Subcutaneous abdominal adipose tissue (tissue), 5 donors: ENCODE measurements at regions not wholly inside any gene's neighbourhood (a gene's known extent, or its start where the extent isn't known, plus 50 kb on each side); places are given as distances from the start of the nearest gene placed in this dataset.

Source experiments
- H3K27ac ChIP-seq: one replicate; pipeline ENCODE4 v1.7.0; 2013; ENCODE audit warnings: low read depth, mild to moderate bottlenecking, inconsistent platforms, low read length, moderate library complexity
- H3K27me3 ChIP-seq, 5 donors: one replicate each; pipeline ENCODE4 v1.7.0; 2013; ENCODE audit warnings: low read length in 5 of 5, inconsistent platforms in 1 of 5; ENCODE audit not compliant: control insufficient read depth in 5 of 5, insufficient read depth in 4 of 5
- H3K36me3 ChIP-seq, 5 donors: one replicate each; pipeline ENCODE4 v1.7.0; 2013; ENCODE audit warnings: low read length in 5 of 5; ENCODE audit not compliant: control insufficient read depth in 5 of 5, insufficient read depth in 5 of 5
- H3K4me1 ChIP-seq, 5 donors: one replicate each; pipeline ENCODE4 v1.7.0; 2013; ENCODE audit warnings: low read length in 5 of 5, mild to moderate bottlenecking in 3 of 5, moderate library complexity in 1 of 5; ENCODE audit not compliant: control insufficient read depth in 5 of 5, insufficient read depth in 5 of 5
- H3K4me3 ChIP-seq, 5 donors: one replicate each; pipeline ENCODE4 v1.7.0; 2013; ENCODE audit warnings: low read length in 5 of 5, low read depth in 1 of 5
- H3K9ac ChIP-seq, 5 donors: one replicate each; pipeline ENCODE4 v1.7.0; 2013; ENCODE audit warnings: low read length in 5 of 5, mild to moderate bottlenecking in 4 of 5, moderate library complexity in 3 of 5
- H3K9me3 ChIP-seq, 5 donors: one replicate each; pipeline ENCODE4 v1.7.0; 2013; ENCODE audit warnings: low read length in 5 of 5; ENCODE audit not compliant: control insufficient read depth in 5 of 5
- donor health status: healthy.
- donor health status: healthy.
- donor health status: healthy.
- donor health status: healthy.
- donor health status: healthy.

DNA sequence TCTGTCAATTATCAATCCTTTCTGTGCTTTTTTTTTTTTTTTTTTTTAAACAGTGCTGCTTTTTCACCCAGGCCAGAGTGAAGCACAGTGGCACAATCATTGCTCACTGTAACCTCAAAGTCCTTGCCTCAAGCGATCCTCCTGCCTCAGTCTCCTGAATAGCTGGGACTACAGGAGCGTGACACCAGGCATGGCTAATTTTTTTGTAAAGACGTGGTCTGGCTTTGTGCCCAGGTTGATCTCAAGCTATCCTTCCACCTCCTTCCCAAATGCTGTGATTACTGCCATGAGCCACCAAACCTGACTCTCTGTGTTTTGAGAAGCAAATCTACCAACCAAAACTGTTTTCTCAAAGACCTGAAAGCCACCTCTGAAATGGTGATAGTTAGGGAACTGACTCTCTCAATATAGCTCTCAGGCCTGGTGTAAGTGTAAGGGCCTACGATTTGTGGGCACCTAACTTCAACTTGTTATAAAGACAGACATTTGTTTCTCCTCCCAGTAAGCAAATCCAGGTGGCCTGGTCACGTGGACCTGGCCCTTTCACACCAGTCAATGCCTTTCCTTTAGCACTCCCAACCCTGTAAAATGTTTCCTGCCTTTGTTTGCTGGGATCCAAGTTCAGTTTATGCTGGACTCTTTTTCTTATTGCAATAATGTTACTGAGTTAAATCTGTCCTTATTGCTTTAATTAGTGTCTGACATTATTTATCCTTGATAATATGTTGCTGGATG, 2015.9 kb downstream of the PCDH7 start:
- H3K27me3 ChIP-seq = no peaks in the 10 kb centered on the region
- no peak overlapping the region for H3K27ac ChIP-seq
- no peaks in the 10 kb centered on the region for H3K4me1 ChIP-seq
- H3K9me3 ChIP-seq = no peaks in the 10 kb centered on the region
- no peak overlapping the region for H3K4me3 ChIP-seq
- H3K9ac ChIP-seq = no peak overlapping the region
- no peaks in the 10 kb centered on the region for H3K36me3 ChIP-seq

DNA sequence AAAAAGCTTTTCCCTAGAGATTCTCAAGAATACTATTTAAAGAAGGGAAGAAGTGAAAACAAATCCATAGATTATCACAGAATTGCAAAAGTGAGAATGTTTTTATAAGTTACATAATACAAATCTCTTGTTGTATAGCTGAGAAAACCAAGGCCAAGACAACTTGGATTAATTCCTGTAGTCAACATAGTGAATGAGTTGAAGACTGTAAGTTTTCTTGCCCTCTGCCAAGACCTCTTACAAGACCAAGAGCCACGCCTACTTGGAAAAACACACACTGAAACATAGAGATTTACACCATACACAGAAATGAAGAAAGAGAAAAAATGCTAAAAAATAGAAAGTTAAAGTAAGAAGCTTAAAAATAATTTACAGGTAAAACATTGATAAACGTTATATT, 2024.0 kb downstream of the PCDH7 start:
- Histone ChIP-seq H3K27me3 (no peaks in the 10 kb centered on the region), H3K4me1 (no peaks in the 10 kb centered on the region), H3K36me3 (no peaks in the 10 kb centered on the region), H3K4me3 (no peak overlapping the region), H3K9ac (no peak overlapping the region), H3K9me3 (peaks cover 0 to 5% (median 0%) of the 10 kb centered on the region in 5 donors), H3K27ac (no peak overlapping the region)

DNA sequence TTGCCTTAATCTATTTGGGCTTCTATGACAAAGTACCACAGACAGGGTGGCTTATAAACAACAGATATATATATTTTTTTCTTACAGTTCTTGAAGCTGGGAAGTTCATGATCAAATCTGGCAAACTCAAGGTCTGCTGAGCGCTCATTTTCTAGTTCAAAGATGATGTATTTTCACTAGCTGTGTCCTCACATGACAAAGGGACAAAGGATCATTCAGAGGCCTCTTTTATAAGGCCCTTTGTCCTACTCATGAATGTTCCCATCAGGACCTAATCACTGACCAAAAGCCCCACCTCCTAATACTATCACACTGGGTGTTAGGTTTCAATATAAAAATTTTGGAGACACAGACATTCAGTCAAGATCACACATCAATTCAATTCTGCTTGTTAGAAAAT, 2025.2 kb downstream of the PCDH7 start:
- Histone ChIP-seq H3K9me3 (peaks cover 0 to 5% (median 0%) of the 10 kb centered on the region in 5 donors), H3K36me3 (no peaks in the 10 kb centered on the region), H3K27me3 (no peaks in the 10 kb centered on the region), H3K9ac (no peak overlapping the region), H3K4me3 (no peak overlapping the region), H3K27ac (no peak overlapping the region), H3K4me1 (no peaks in the 10 kb centered on the region)

DNA sequence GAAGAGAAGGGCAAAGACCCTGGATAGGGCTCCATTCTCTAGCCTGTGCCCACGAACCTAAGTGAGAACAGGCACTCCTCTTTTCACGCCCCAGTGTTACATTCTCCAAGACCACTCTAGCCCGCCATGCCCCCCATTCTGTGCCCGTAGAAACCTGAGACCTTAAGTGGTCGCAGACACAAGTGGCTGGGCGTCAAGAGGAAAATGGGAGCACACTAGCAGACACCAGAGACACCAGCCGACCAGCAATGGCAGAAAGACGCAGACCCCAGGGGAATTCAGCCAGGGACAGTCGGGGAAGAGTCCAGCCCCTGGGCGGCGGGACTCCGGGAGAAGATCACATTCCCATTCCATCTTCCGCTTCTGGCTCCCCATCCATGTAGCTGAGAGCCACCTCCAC, 2027.9 kb downstream of the PCDH7 start:
- peaks cover 0 to 5% (median 0%) of the 10 kb centered on the region in 5 donors for H3K9me3 ChIP-seq
- no peaks in the 10 kb centered on the region for H3K36me3 ChIP-seq
- H3K4me1 ChIP-seq = no peaks in the 10 kb centered on the region
- H3K27ac ChIP-seq = no peak overlapping the region
- H3K4me3 ChIP-seq = no peak overlapping the region
- no peaks in the 10 kb centered on the region for H3K27me3 ChIP-seq
- no peak overlapping the region for H3K9ac ChIP-seq

DNA sequence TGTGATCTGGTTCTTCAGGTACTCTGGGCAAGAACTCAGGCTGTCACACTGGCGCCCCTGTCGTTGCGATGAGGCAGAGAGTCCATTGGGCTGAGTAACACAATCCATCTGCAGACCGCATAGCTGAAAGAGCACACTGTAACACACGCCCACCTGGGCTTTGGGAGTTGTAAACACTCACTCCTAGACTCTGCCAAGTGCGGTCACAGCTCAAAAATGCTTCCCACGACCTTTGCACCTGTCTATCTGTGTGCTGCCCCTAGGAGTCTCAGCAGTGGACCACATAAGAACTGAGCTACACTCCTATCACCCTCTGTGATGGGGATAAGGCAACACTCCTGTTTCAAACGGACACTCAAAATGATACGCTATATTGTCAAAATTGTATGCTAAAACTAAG, 2028.3 kb downstream of the PCDH7 start:
- Histone ChIP-seq H3K36me3 (no peaks in the 10 kb centered on the region), H3K27ac (no peak overlapping the region), H3K4me1 (no peaks in the 10 kb centered on the region), H3K9me3 (peaks cover 0 to 5% (median 0%) of the 10 kb centered on the region in 5 donors), H3K9ac (no peak overlapping the region), H3K4me3 (no peak overlapping the region), H3K27me3 (no peaks in the 10 kb centered on the region)

DNA sequence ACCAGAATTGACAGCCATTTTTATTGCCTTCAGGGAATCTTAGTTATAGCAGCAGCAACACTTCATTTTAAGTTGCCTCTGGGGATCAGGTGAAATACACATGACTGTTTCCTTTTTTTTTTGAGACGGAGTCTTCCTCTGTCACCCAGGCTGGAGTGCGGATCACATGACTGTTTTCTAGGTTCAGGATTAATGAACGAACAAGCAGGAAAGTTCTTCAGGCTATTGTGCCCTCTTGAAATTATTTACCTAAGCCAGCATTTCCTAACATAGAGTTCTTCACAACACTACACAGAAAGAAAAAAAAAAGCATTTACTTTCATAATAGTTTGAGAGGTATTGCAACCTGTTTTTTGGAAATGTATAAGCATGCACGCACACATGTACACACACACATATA, 2032.8 kb downstream of the PCDH7 start:
- no peaks in the 10 kb centered on the region for H3K36me3 ChIP-seq

DNA sequence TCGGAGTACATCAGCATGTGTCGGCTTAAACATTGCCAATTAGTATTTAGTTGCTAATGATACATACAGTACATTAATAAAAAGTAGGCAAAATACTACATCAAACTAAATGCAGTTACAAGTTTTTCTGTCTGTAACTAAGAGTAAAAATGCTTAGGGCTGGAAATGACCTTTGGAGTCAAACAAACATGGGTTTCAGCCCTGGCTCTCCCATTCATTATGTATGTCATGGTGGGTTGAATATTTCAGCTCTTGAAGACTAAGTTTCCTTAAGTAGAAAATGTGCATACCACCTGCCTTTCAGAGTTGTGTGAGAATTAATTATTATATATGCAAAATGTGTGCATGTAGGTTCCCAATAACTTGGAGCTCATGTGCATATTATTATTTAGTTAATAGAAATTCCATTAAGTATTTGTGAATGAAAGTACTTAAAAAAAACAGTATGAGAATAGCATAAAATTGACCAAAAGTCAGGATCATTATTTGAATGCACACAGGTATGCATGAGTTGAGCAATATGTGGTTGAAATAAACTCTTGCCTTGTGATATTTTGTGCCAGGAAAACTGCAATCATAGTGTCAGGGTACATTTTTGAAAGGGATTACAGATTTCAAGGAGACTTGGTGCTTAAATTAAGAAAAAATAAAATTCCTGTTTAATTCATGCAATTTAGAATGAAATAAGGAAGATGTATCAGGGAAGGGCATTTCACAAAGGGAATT, 2048.7 kb downstream of the PCDH7 start:
- no peaks in the 10 kb centered on the region for H3K9me3 ChIP-seq
- no peak overlapping the region for H3K4me3 ChIP-seq
- H3K9ac ChIP-seq = no peak overlapping the region
- H3K27ac ChIP-seq = no peak overlapping the region
- no peaks in the 10 kb centered on the region for H3K27me3 ChIP-seq
- H3K4me1 ChIP-seq = no peaks in the 10 kb centered on the region
- no peaks in the 10 kb centered on the region for H3K36me3 ChIP-seq

More for the DNA sequence above, 2032.8 kb downstream of the PCDH7 start:
- Histone ChIP-seq H3K27me3 (no peaks in the 10 kb centered on the region), H3K4me1 (no peaks in the 10 kb centered on the region), H3K4me3 (no peak overlapping the region), H3K9me3 (peaks cover 0 to 10% (median 0%) of the 10 kb centered on the region in 5 donors), H3K27ac (no peak overlapping the region), H3K9ac (no peak overlapping the region)

DNA sequence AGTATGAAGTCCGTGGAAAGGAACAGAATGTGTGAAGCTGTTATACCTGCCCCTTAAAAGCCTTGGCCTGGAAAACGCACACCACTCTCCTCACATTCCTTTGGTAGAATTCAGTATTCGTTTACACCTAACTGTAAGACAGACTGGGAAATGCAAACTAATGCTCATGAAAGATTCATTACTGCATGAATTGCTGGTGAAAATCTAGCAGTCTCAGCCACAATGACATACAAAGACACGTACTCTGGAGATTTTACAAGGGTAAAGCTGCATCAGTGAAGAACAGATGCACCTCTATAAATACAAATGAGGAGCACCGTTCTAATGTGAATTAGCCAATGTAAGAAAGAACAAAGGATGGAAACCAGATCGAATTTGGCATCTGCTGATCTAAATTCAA, 2051.3 kb downstream of the PCDH7 start:
- H3K27ac ChIP-seq = no peak overlapping the region
- no peaks in the 10 kb centered on the region for H3K9me3 ChIP-seq
- H3K36me3 ChIP-seq = no peaks in the 10 kb centered on the region
- H3K9ac ChIP-seq = no peak overlapping the region
- H3K4me3 ChIP-seq = no peak overlapping the region
- H3K27me3 ChIP-seq = no peaks in the 10 kb centered on the region
- no peaks in the 10 kb centered on the region for H3K4me1 ChIP-seq

DNA sequence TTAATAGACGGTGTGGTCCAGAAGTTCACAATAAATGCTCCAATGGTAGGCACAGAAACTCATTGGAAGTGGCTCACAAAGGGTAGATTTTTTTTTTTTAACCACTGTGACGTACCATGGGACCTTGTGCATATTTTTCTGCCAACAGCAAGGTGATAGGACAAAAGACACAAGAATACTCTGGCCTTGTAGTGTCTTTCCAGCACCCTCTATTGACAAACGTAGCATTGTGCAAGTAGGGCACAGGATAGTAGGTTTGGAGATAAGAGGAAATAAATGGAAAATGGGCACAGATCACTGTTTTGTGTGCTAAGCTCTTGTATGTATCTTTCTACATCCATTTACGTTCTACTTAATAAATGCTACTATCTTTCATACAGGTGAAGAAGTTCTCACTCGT, 2054.9 kb downstream of the PCDH7 start:
- Histone ChIP-seq H3K4me3 (no peak overlapping the region), H3K27me3 (no peaks in the 10 kb centered on the region), H3K27ac (no peak overlapping the region), H3K4me1 (no peaks in the 10 kb centered on the region), H3K9me3 (no peaks in the 10 kb centered on the region), H3K36me3 (no peaks in the 10 kb centered on the region), H3K9ac (no peak overlapping the region)

DNA sequence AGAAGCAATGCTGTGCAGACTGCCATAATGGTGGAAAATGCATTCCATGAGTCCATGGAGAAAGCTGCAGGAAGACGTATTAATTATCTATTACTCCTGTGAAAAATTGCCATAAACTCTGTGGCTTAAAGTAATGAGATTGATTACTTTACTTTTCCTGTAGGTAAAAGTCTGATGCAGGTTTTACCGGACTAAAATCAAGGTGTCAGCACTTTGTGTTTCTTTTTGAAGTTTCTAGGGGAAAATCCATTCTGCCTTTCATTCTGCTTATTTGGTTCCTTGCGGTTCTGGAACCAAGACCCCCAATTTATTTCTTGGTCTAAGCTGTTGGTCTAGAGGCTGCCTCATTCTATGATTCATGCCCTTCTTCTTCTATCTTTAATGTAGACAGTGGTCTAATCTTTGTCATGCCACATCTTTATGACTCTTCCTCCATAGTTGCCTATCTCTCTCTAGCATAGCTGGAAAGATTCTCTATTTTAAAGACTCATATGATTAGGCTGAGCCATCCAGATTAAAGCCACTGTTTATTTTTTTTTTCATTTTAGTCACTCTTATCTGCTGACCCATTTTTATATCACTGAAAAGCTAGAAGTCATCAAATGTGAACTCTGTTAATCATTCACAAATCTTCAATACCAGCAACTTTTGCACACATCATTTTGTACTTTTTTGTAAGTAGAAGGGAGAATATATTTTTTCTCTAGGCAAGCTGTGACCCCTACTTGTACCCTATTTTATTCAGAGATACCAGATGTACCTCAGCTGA, 2056.4 kb downstream of the PCDH7 start:
- no peaks in the 10 kb centered on the region for H3K4me1 ChIP-seq
- no peak overlapping the region for H3K27ac ChIP-seq
- no peaks in the 10 kb centered on the region for H3K27me3 ChIP-seq
- no peaks in the 10 kb centered on the region for H3K9me3 ChIP-seq
- H3K4me3 ChIP-seq = no peak overlapping the region
- no peak overlapping the region for H3K9ac ChIP-seq
- no peaks in the 10 kb centered on the region for H3K36me3 ChIP-seq
